Spleen (tissue), 11 donors: ENCODE measurements at regions not wholly inside any gene's neighbourhood (a gene's known extent, or its start where the extent isn't known, plus 50 kb on each side); places are given as distances from the start of the nearest gene placed in this dataset.

Experiments
- DNase-seq: peaks from one replicate; pipeline ENCODE4 v3.0.0-alpha.2; 2020
- H3K27ac ChIP-seq, 8 donors: fragments of 200-600 bp; sonication (generic) in 7 of 8; 1 replicate in 4 of 8; 2 replicates in 4 of 8; pipeline versions ENCODE4 v1.5.0 to v1.8.0; 2016 to 2021; ENCODE audit warnings: inconsistent platforms in 4 of 8, mild to moderate bottlenecking in 4 of 8, moderate library complexity in 1 of 8
- H3K27me3 ChIP-seq, 7 donors: fragments of 200-600 bp; sonication (generic) in 6 of 7; replicated peaks in 1 of 7; 1 replicate in 4 of 7; 2 replicates in 3 of 7; pipeline versions ENCODE4 v1.5.0 to v1.8.0; 2016 to 2021; ENCODE audit warnings: inconsistent platforms in 3 of 7, mild to moderate bottlenecking in 1 of 7
- H3K36me3 ChIP-seq, 6 donors: fragments of 200-600 bp; sonication (generic) in 5 of 6; 1 replicate in 4 of 6; 2 replicates in 2 of 6; pipeline versions ENCODE4 v1.5.0 to v1.8.0; 2016 to 2021; ENCODE audit warnings: inconsistent platforms in 2 of 6
- H3K4me1 ChIP-seq, 6 donors: fragments of 200-600 bp; sonication (generic) in 5 of 6; 1 replicate in 3 of 6; 2 replicates in 3 of 6; pipeline versions ENCODE4 v1.5.0 to v1.8.0; 2016 to 2021; ENCODE audit warnings: inconsistent platforms in 3 of 6
- H3K4me3 ChIP-seq, 8 donors: fragments of 200-600 bp; sonication (generic) in 7 of 8; 1 replicate in 4 of 8; 2 replicates in 4 of 8; pipeline versions ENCODE4 v1.5.0 to v1.8.0; 2016 to 2021; ENCODE audit warnings: inconsistent platforms in 4 of 8, mild to moderate bottlenecking in 4 of 8, moderate library complexity in 2 of 8
- H3K9me3 ChIP-seq, 8 donors: fragments of 200-600 bp; sonication (generic) in 7 of 8; 1 replicate in 4 of 8; 2 replicates in 4 of 8; pipeline versions ENCODE4 v1.5.0 to v1.8.0; 2016 to 2021; ENCODE audit warnings: inconsistent platforms in 4 of 8
- POLR2A ChIP-seq, 3 donors: fragments of 450-650 bp; IDR thresholded peaks; one replicate each; pipeline ENCODE4 v1.5.1; 2017; ENCODE audit warnings: antibody characterized with exemption in 3 of 3, mild to moderate bottlenecking in 1 of 3
- POLR2AphosphoS5 ChIP-seq, 3 donors: sonication (generic); formaldehyde crosslinking; IDR thresholded peaks; one replicate each; pipeline ENCODE4 v1.5.1; 2017; ENCODE audit warnings: antibody characterized with exemption in 3 of 3
- WGBS, 5 donors: extraction: QIAGEN DNeasy Blood & Tissue Kit in 3 of 5; methylation state at CpG; one replicate each; pipeline versions ENCODE4 v1.1.5 to v1.1.7; 2013 to 2018; 5-methylcytosine and 5-hydroxymethylcytosine counted together
- intact Hi-C: fragments of 100-400 bp; cut with DNase I; formaldehyde crosslinking; loops from one replicate; pipeline ENCODE4 v1.15.0; 2023; ENCODE audit warnings: low total_unique reads
- TF ChIP-seq, protein P1 (sequence below), 11 experiments: fragments of 200-600 bp in 7 of 11; fragments of 450-650 bp in 4 of 11; sonication (generic) in 4 of 11; IDR thresholded peaks in 8 of 11; conservative IDR thresholded peaks in 3 of 11; 1 replicate in 7 of 11; 2 replicates in 4 of 11; pipeline versions ENCODE4 v1.4.0 to v1.8.0; 2016 to 2021; ENCODE audit warnings: antibody characterized with exemption in 11 of 11, inconsistent platforms in 4 of 11, mild to moderate bottlenecking in 1 of 11
- donor health status: healthy with polysubstance abuse.
- donor health status: DM: no; HTN: no; CAD: no; lungs with moderate emphysema.
- donor health status: DM: no; HTN: no; CAD: no.
- donor health status: Bipolar disorder and iron deficiency.
- donor health status: healthy.
- donor health status: DM: no; HTN: no; CAD: no.
- donor health status: DM: yes; HTN: yes; CAD: no.

DNA sequence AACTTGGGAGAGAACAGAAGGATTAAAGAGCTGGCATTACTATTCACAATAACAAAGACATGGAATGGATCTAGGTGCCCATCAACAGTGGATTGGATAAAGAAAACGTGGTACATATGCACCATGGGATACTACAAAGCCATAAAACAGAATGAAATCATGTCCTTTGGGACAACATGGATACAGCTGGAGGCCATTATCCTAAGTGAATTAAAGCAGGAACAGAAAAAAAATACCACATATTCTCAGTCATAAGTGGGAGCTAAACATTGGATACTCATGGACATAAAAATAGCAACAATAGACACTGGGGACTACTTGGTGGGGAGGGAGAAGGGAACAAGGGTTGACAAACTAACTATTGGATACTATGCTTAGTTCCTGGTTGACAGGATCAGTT is 133.2 kb upstream of the ITGB1 start:
- TF ChIP-seq POLR2AphosphoS5 (IDR thresholded peaks at IDR 0.05) (no peak), POLR2A (IDR thresholded peaks at IDR 0.05) (no peak)
- TF ChIP-seq, protein P1, sequence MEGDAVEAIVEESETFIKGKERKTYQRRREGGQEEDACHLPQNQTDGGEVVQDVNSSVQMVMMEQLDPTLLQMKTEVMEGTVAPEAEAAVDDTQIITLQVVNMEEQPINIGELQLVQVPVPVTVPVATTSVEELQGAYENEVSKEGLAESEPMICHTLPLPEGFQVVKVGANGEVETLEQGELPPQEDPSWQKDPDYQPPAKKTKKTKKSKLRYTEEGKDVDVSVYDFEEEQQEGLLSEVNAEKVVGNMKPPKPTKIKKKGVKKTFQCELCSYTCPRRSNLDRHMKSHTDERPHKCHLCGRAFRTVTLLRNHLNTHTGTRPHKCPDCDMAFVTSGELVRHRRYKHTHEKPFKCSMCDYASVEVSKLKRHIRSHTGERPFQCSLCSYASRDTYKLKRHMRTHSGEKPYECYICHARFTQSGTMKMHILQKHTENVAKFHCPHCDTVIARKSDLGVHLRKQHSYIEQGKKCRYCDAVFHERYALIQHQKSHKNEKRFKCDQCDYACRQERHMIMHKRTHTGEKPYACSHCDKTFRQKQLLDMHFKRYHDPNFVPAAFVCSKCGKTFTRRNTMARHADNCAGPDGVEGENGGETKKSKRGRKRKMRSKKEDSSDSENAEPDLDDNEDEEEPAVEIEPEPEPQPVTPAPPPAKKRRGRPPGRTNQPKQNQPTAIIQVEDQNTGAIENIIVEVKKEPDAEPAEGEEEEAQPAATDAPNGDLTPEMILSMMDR (IDR thresholded peaks at IDR 0.05 in 8 of 11, conservative IDR thresholded peaks at IDR 0.05 in 3 of 11): no peak
- H3K27me3 ChIP-seq: no peaks in the 10 kb centered on the region
- peaks cover 0 to 15% (median 12%) of the 10 kb centered on the region in 8 donors for H3K9me3 ChIP-seq
- no peak for DNase-seq
- H3K27ac ChIP-seq: no peak overlapping the region
- H3K4me1 ChIP-seq: peaks cover 0 to 19% (median 2%) of the 10 kb centered on the region in 6 donors
- intact Hi-C loops: no loop called here
- H3K4me3 ChIP-seq: no peak overlapping the region
- WGBS, 5 donors: 67 to 73% (median 68%) methylated on average over 1 of the region's 1 CpG
- H3K36me3 ChIP-seq: no peaks in the 10 kb centered on the region

DNA sequence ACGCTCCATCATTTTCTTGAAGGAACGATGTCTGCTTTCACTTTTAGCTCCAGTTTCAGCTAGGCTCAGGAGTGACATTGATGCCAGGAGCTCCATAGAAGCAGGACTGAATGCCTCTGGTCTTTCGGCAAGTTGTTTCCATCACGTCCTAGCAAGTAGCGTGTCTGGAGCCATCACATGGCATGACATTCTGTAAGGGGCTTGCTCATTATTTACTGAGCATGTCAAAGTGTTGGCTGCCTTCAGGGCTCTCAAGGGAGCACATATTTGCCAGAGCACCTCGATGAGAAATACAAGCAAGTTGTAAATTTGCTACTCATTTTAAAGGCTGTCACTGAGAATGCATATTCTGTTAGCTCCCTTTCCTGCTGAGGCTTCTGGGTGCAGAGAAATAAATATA is 131.0 kb upstream of the ITGB1 start:
- TF ChIP-seq, protein P1 (IDR thresholded peaks at IDR 0.05 in 8 of 11, conservative IDR thresholded peaks at IDR 0.05 in 3 of 11): no peak
- no peak for TF ChIP-seq POLR2A (IDR thresholded peaks at IDR 0.05)
- no peak for TF ChIP-seq POLR2AphosphoS5 (IDR thresholded peaks at IDR 0.05)
- Histone ChIP-seq H3K4me1 (peaks cover 0 to 8% (median 5%) of the 10 kb centered on the region in 6 donors), H3K27ac (no peak overlapping the region), H3K27me3 (no peaks in the 10 kb centered on the region), H3K9me3 (peaks cover 0 to 2% (median 0%) of the 10 kb centered on the region in 8 donors), H3K36me3 (no peaks in the 10 kb centered on the region), H3K4me3 (no peak overlapping the region)
- no peak for DNase-seq
- intact Hi-C loops: no loop called here
- 91 to 95% (median 93%) methylated on average over 6 of the region's 6 CpGs for WGBS, 5 donors

DNA sequence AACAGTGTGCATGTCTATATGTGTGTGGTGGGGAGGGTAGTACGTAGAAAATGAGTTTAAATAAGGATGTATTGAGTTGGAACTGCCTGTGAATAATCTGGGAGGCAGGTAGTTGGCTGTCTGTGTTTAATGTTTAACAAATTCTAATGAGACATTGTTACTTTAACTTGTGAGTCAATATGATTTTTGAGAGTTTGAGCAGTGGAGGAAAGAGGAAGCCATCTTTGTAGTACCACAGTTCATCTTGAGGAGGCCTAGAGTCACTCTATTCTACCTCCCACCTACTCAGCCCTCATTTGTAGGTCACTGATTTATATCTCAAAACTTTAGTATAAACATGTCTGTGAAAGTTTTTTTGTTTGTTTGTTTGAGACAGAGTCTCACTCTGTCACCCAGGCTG is 129.9 kb upstream of the ITGB1 start:
- Histone ChIP-seq H3K27ac (no peak overlapping the region), H3K4me1 (peaks cover 0 to 8% (median 5%) of the 10 kb centered on the region in 6 donors), H3K9me3 (no peaks in the 10 kb centered on the region), H3K27me3 (no peaks in the 10 kb centered on the region), H3K36me3 (no peaks in the 10 kb centered on the region), H3K4me3 (no peak overlapping the region)
- intact Hi-C loops: no loop called here
- no peak for TF ChIP-seq POLR2A (IDR thresholded peaks at IDR 0.05)
- TF ChIP-seq, protein P1 (IDR thresholded peaks at IDR 0.05 in 8 of 11, conservative IDR thresholded peaks at IDR 0.05 in 3 of 11): no peak
- WGBS, 5 donors: 76 to 97% (median 84%) methylated on average over 1 of the region's 1 CpG
- DNase-seq: no peak

DNA sequence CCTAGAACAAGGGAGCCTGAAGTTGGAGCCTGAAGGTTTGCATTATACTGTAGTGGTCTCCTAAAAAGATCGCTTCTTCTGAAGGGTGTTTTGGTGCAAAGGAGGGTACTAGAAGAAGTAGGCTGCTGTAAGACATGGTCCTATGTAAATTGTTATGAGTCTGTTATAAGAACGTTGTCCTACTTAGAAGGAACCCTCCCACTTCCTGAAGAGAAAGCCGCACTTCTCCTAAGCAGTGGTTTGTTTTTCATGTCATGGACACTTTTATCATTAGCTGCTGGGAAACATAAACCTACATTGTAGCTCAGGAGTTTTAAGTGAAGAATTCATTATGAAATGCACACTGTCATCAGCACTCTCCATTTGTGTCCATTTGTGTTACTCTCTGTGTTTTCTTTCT is 129.1 kb upstream of the ITGB1 start:
- 36 to 46% (median 43%) methylated on average over 3 of the region's 3 CpGs for WGBS, 5 donors
- Histone ChIP-seq H3K27me3 (no peaks in the 10 kb centered on the region), H3K4me1 (peaks cover 0 to 8% (median 5%) of the 10 kb centered on the region in 6 donors), H3K27ac (no peak overlapping the region), H3K36me3 (no peaks in the 10 kb centered on the region), H3K9me3 (no peaks in the 10 kb centered on the region), H3K4me3 (no peak overlapping the region)
- TF ChIP-seq, protein P1 (IDR thresholded peaks at IDR 0.05 in 8 of 11, conservative IDR thresholded peaks at IDR 0.05 in 3 of 11): no peak
- TF ChIP-seq POLR2A (IDR thresholded peaks at IDR 0.05): no peak
- no peak for TF ChIP-seq POLR2AphosphoS5 (IDR thresholded peaks at IDR 0.05)
- DNase-seq: no peak
- intact Hi-C loops: no loop called here
